Right renal cortex interstitium (tissue), 3 donors: ENCODE measurements at regions not wholly inside any gene's neighbourhood (a gene's known extent, or its start where the extent isn't known, plus 50 kb on each side); places are given as distances from the start of the nearest gene placed in this dataset.
"Not testable (repeated sequence)": the region's sequence is repeated elsewhere in the genome, so short reads cannot be mapped to it uniquely, and the experiment has no call there.

Experiments
- DNase-seq, 3 donors: peaks; one replicate each; pipeline ENCODE4 v3.0.0-alpha.2; 2013; ENCODE audit warnings: low read depth in 3 of 3, low spot score in 2 of 3

DNA sequence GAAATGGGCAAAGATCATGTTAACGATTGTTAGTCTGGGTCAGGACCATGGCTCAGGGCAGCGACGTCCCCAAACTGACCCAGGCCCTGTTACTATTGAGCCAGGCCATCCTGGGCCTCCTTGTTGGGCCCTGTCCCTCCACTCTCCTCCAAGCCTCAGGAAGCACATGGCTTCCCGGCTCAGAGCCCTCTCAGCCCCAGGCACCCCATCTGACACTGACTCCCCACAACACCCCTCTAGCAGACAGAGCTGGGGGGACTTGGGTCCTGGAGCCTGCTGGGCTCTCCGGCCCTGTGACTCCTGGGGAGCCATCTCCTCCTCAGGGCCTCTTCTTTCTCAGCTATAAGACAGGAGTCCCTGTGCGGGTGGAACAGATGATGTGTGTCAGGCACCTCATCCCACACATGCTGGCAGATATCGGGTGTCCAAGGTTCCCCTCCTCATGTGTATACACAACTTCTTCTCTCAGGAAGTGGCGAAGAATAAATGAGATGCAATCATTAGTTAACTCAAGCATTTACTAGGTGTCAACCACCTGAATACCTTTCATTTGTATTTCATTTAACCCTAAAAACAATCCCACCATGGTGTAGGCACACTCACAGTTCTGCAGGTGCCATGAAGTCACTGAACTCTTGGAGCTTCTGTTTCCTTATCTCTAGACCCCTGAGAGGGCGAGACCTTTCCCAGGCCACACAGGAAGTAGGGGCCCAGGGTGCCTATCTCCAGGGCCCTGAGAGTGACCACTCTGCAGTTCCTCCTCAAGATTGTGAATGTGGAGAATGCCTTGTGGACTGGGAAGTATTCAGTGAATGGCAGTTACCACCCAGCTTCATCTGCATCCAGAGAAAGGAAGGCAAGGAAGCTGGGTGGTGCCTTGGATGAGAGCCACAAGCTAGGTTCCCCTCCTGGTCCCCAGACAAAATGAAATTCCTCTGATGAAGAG is 282.5 kb upstream of the TLE3 start:
- no peak for DNase-seq

DNA sequence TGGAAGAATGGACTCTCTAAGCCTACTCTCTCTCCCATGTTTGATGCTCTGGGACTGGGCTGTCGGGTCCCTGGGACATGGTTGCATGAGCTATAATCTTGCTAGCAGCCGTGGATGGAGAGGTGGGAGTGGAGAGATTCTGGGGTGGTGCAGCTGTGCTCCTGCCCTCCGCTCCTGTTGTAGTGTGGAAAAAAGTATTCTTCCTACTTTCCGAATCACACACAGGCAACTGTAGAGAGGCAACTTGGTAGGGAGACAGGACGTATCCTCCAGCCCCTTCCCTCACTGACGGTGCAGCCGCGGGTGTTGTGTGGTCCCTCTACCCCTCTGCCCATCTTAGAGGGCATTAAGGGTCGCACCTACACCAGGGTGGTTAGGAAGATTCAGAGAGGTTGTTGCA is 281.4 kb upstream of the TLE3 start:
- no peak for DNase-seq

DNA sequence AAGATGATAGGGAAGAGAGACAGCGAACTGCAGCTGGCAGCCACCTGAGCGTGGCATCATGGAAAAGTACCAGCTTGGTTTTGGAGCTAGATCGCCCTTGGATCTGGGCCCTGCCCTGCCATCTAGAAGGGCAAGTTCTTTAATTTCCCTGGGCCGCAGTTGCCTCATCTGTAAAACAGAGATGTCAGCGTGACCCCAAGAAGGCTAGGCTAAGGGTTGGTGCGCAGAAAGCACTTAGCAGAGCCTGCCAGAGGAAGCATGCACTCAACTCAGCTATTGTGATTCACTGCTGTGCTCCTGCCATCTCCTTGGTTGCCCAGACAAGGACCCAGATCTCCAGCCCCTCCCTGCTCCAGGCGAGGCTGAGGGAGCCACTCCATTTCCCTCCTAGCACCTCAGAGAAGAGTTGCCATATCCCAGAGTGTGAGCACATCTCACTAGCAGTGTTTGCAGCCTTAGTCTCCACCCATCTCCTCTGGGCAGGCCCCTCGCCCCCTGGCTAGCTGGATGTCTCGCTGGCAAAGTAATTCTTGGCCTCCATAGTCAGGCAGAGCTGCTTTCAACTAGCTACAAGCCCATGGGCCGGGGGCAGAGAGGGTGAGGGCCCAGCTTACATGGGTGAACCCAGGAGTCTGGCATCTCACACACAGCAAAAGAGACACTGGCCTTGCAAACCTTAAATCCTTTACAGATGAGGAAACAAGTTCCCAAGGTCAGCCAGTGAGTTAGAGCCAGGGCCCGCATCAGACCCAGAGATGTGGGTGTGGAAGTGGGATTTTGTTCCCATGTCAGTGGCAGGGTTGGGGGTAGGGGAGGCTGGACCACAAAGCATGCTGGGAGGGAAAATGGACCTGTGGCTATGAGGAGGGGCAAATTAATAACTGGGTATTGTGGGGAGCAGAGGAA is 280.7 kb upstream of the TLE3 start:
- DNase-seq: no peak

DNA sequence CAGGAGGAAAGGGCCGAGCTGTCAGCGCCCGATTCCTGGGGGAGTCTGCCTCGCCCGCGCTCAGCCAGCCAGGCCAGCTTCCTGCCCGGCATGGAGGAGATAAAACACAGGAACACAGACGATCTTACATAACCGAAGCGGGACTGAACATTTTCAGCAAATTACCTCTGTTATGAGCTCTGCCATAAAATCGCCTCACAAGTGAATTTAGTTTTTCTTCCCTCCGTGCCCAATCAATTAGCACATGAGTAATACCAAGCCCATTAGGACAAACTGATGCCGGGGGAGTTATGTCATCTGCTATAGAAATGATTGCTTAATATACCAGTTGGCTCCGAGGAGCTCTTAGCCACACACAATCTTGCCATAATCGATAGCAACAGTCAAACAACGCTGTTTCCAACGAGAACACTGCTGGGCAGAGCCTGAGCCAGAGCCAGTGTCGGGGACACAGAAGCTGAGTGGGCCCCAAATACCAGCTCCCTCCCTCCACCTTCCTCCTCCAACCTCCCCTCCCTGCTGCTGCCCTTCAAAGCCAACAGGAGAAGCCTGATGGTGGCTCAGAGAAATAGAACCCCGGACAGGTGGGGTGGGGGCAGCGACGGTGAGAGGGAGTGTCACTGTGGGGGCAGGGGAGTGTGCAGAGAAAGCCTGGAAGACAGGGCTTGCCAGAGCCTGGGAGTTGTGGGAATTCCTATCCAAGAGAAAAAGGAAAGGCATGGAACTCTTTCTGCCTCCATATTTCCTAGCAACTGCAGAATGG is 279.4 kb upstream of the TLE3 start:
- peak in 1 of 3 donors; percentile 21 for DNase-seq

DNA sequence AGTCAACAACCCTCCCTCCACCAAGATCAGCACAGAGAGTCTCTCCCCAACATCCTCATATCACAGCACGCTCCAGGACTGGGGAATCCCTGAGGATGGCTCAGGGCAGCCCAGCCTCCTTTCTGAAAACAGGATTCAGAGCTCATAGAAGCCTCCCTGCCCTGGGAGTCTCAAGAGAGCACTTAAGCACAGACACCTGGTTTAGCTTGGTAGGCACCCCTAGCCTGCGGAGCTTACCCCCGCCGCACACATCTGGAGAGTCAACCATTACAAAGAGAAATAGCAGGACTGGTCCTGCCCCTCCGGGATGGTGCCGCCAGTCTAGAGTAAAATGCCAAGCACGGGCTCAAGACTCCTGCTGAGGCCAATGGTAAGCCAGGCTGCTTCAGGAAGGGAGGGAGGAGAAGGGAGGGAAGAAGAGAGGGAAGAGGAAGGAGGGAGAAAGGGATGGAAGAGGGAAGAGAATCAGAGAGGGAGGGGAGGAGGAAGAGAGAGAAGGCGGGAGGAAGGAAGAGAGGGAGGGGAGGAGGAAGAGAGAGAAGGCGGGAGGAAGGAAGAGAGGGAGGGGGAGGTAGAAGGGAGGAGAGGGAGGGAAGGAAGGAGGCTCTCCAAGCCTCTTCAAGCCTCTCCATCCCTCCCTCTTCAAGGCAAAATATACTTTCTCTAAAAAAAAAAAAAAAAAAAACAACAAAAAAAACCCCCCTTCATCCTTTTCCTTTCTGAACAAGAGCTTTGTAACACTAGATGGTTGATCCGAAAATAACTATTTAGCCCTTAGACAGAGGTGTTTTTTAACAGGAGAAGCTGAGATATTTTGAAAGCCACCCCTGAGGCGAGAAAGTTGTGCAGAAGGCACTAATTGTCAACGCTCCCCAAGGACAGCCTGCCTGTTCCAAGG is 278.6 kb upstream of the TLE3 start:
- no peak for DNase-seq

DNA sequence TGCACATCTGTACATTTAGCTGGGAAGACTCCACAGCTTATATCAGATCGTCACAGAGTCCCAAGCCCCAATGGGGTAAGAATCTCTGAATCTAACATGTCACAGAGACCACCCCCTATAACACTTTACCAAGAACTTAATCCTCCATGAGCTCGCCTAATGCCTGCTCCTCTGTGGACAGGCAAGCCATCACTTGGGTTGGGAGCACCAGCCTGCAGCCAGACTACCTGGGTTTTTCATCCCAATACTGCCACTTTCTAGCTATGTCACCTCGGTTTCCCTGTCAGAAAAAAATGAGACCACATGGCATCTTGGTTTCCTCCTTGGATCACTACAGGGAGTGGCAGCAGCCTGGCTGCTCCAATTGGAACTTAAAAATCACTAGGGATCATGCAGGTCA is 277.9 kb upstream of the TLE3 start:
- DNase-seq: no peak

DNA sequence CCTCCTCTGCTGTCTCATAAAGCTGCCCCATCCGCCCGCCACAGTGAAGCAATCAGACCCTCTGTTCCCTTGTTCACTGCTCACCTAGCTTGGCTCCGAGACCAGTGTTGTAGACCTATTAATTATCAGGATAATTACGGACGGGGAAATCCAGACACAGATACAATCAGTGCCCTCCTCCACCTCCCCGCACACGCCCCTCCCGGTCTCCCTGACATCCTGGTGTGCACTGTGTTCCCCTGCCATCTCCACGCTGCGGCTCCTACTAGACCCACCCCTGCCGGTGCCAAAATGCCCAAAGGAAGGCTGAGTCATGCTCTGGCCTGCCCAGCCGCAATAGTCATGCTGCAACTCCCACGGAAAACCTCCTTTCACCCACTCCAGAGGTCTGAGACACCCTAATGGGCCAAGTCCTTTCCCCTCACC is 277.3 kb upstream of the TLE3 start:
- DNase-seq: no peak

DNA sequence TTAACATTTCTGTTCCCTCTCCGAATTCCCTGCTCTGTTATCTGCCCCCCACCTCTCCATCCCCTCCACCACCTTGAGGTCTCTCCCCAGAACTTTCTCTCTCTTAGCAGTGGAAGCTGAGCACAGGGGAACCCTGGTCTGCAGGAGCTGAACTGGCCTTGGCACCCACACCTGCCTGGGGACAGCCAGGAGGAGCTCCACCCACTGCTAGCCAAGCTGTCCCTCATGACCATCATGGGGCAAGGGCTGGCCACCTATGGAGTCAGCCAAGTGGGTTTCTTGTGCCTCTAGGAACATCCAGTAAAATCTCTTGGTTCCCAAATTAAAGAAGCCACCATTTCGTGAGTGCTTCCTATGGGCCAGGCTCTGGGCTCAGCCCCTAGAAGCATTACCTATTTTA is 276.4 kb upstream of the TLE3 start:
- DNase-seq: no peak

DNA sequence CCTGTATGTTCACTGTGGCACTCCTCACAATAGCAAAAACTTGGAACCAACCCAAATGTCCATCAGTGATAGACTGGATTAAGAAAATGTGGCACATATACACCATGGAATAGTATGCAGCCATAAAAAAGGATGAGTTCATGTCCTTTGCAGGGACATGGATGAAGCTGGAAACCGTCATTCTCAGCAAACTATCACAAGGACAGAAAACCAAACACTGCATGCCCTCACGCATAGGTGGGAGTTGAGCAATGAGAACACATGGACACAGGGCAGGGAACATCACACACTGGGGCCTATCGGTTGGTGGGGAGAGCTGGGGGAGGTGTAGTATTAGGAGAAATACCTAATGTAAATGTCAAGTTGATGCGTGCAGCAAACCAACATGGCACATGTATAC is 275.7 kb upstream of the TLE3 start:
- DNase-seq: not testable (repeated sequence)

DNA sequence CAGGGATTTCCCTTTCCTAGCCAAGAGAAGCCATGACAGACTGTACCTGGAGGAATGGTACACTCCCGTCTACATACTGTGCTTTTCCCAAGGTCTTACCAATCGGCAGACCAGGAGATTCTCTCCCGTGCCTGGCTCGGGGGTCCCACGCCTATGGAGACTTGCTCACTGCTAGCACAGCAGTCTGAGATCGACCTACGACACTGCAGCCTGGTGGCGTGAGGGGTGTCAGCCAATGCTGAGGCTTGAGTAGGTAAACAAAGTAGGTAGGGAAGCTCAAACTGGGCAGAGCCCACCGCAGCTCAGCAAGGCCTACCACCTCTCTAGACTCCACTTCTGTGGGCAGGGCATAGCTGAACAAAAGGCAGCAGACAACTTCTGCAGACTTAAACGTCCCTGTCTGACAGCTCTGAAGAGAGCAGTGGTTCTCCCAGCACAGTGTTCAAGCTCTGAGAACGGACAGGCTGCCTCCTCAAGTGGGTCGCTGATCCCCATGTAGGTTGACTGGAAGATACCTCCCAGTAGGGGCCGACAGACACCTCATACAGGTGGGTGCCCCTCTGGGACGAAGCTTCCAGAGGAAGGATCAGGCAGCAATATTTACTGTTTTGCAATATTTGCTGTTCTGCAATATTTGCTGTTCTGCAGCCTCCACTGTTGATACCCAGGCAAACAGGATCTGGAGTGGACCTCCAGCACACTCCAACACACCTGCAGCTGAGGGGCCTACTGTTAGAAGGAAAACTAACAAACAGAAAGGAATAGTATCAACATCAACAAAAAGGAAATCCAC is 270.4 kb upstream of the TLE3 start:
- not testable (repeated sequence) for DNase-seq

DNA sequence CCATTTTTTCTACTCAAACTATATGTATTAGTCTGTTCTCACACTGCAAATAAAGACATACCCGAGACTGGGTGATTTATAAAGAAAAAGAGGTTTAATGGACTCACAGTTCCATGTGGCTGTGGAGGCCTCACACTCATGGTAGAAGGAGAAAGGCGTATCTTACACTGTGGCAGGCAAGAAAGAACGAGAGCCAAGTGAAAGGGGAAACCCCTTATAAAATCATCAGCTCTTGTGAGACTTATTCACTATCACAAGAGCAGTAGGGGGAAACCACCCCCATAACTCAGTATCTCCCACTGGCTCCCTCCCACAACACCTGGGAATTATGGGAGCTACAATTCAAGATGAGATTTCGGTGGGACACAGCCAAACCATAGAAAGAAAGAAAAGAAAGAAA is 266.3 kb upstream of the TLE3 start:
- DNase-seq: not testable (repeated sequence)

DNA sequence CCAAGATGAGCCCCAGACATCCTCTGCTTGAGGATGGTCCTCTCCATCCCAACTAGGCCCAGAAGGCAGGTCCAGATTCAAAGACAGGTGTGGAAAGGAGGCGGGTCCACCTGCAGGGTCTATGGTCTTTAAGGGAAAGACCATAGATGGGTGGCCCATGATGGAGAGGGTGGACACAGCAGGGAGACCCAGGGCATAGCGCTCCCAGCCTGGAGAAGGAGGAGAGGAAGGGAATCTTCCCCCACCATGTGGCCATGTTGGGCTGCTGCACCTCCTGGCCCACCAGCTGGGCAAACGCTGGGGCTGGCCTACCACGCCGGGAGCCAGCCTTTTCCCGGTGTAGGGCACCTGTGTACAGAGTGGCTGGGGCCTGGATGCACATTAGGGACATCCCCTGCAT is 265.2 kb upstream of the TLE3 start:
- no peak for DNase-seq

DNA sequence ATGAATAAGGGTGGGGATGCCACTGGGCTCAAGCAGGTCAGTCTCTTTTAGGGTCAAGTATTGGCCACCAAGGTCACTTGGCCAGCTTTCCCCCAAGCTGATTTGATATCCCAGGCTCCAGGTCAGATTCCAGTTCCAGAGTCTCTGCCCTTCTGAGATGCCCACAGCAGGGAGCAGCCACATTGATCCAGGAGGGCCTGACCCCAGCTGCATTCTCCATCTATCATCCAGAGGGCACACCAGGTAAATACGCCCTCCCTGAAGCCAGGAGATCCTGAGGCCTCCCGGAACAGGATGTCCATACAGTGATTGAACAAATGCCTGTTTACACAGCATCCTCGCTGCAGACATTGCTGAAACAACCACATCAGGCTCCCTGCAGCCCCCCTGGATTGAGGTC is 264.6 kb upstream of the TLE3 start:
- no peak for DNase-seq

DNA sequence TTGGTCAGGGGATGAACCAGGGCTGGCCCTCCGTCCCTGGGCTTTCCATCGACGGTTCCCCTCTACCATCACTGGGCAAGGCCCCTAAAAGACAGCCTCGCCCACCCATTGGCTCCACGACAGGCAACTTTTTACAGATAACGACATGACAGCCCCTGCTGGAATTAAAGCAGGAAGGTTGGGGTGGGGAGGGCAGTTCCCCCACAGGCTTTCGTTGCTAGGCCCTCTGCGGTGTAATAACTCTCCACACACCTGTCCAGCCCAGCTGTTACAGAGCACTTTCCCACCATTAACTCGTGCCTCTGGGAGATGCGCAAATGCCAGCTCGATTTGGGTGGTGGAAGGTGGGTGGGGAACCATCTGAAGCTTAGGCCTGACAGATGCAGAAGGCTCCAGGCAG is 264.2 kb upstream of the TLE3 start:
- DNase-seq: no peak

DNA sequence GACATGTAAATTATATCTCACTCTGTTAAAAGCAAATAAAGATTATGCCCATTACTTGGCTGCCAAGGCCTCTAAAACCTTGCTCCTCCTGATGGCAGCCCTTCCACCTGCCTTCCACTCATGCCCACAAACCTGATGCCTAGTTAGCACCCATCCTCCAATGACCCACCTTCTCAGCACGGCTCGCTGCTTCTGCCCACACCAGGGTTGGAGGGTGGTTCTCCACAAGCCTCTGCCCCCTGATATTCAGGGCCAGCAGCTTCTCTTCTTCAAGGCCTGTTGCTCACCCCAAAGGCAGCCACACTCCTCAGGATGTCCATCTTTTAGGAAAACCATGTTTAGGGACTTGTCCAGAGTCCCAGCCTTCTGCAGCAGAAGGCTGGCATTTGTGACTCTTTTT is 263.4 kb upstream of the TLE3 start:
- DNase-seq: no peak

DNA sequence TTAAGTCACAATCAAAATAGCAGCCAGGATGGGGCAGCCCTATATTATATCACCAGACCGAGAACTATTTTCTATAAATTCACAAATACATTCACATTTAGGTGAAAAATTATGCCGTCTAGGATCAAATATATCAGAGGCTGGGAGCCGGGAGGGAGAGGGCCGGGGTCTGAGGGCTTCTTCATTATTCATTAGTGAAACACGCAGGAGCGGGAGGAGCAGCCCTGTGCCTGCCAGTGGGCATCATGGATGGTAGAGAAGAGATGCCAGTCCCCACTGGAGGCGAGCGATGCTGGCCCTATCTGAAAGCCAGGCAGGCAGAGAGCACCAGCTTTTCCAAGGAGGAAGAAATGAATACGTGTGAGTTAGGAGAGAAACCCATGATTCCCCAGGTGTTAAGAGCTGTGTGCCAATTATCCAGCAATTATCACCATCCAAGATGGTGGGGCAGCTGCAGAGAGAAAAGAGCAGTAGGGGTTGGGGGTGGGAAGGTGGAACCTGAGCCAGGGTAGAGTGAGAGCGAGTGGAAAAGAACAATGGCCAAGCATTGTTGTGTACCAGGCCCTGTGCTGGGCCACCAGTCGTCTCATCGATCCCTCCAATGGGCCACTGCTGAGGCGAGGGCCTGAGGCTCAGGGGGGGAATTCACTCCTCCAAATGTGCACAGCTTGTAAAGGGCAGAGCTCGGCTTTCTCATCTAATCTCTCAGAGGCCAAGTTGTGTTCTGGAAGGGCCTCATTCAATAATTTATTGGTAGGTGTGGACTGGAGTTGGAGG is 261.3 kb upstream of the TLE3 start:
- no peak for DNase-seq

DNA sequence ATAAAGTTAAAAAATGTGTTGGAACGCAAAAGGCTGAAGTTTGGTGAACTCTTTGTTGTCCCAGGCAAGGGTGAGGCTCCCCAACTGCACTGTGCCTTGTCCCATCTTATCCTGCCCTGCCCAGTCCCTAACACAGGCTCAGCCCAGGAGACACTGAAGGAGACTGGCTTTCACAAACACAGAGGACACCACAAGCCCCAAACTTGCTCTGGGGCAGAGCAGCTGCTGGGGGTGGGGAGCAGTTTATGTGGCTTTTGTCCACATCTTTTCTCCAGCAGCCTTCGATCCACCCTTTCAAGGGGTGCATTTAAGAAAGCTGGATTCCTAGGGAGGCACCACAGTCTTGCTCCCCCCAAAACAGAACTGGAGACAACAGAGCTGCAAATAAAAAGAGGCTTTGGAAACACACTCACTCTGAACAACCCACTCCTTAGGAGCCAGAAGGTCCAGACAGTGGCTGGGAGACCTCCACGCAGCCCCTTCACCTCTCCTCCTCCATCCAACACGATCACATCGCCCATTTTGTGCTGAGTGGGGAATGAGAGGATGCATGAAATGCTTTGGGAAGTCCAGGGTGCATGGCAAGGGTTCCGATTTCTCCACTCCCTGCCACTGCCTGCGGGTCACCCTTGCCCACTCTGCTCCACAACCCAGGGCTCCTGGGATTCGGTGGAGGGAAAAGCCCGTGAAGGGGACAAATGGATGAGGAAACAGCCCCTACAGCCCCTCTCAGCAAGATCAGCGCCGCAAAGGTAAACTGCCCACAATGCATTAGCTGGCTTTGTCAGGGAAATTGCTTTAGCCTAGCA is 260.5 kb upstream of the TLE3 start:
- DNase-seq: no peak

DNA sequence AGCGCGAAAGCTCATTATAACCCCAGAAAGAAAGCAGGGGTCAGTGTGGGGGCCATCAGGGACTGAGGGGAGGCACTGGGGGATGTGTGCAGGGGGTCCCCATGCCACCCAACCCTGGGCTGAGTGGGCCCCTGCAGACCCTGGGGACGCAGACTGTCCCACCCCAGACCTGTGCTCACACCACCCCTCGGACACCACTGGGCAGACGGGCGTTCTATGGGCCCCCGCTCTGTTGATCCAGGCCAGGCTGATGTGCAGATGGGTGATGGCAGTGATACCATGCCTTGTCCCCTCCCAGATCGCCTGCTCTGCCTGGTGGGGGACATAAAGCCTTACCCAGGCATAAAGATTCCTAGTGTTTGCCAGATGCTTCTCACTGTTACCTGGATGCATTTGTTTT is 259.7 kb upstream of the TLE3 start:
- no peak for DNase-seq
